SU-DHL-6 (cell line): ENCODE measurements at regions not wholly inside any gene's neighbourhood (a gene's known extent, or its start where the extent isn't known, plus 50 kb on each side); places are given as distances from the start of the nearest gene placed in this dataset.

Experiments used
- CTCF ChIP-seq: fragments of 200-600 bp; sonication (generic); IDR thresholded peaks from one replicate; pipeline ENCODE4 v1.5.1; 2017; ENCODE audit warnings: antibody characterized with exemption, mild to moderate bottlenecking, low read length, moderate library complexity; ENCODE audit not compliant: insufficient read depth, poor library complexity, severe bottlenecking
- EZH2phosphoT487 ChIP-seq: fragments of 200-600 bp; sonication (generic), shearing (Covaris generic); conservative IDR thresholded peaks from 2 replicates; pipeline ENCODE4 v1.6.1; 2018; ENCODE audit warnings: mild to moderate bottlenecking, antibody characterized with exemption, low read length, moderate library complexity, mixed read lengths

- TF ChIP-seq CTCF (no peak), EZH2phosphoT487 (no peak)
Observed at GRCh38 chr7:47190462-47190861, 391.4 kb downstream of the TNS3 start.
